IMR-90 (cell line): ENCODE measurements at regions not wholly inside any gene's neighbourhood (a gene's known extent, or its start where the extent isn't known, plus 50 kb on each side); places are given as distances from the start of the nearest gene placed in this dataset.

Experiments
- ATAC-seq: fragments of 200-7000 bp; cut with Tn5 transposase; 2 replicates; pipeline ENCODE4 v1.9.1; 2020; ENCODE audit warnings: low read depth, mild to moderate bottlenecking, moderate library complexity
- BruUV-seq: library from RNA; stranded (reverse); fragments of 400-500 nt; replicated peaks from 2 replicates; lab custom pipeline; 2021; lab: Mats Ljungman, UMichigan
- CTCF ChIA-PET: fragments of 300-600 bp; formaldehyde crosslinking; extraction: SDS; loops from one replicate; lab custom pipeline; 2021; ENCODE audit warnings: antibody characterized with exemption; lab: Yijun Ruan, JAX
- POLR2A ChIA-PET: fragments of 300-600 bp; sonication (Branson Sonifier 250); formaldehyde crosslinking; loops from one replicate; lab custom pipeline; 2022; ENCODE audit warnings: antibody characterized with exemption; ENCODE audit not compliant: unreplicated experiment; lab: Charles Lee
- DNase-seq: peaks from one replicate; pipeline ENCODE4 v3.0.0; 2013
- H2AFZ ChIP-seq: replicated peaks from 2 replicates; pipeline ENCODE3; 2013; ENCODE audit warnings: low read length, mild to moderate bottlenecking; ENCODE audit not compliant: poor library complexity
- H2AK5ac ChIP-seq: 2 replicates; pipeline ENCODE4 v1.6.1; 2013; ENCODE audit warnings: low read depth, low read length, inconsistent platforms
- H2AK9ac ChIP-seq: replicated peaks from 2 replicates; pipeline ENCODE3; 2013; ENCODE audit warnings: mild to moderate bottlenecking, low read depth, low read length, moderate library complexity; ENCODE audit not compliant: poor library complexity
- H2BK120ac ChIP-seq: 2 replicates; pipeline ENCODE4 v1.6.1; 2013; ENCODE audit warnings: low read depth, low read length, inconsistent platforms
- H2BK15ac ChIP-seq: 3 replicates; pipeline ENCODE4 v1.6.1; 2013; ENCODE audit warnings: low read depth, low read length, inconsistent platforms
- H2BK20ac ChIP-seq: 2 replicates; pipeline ENCODE4 v1.6.1; 2013; ENCODE audit warnings: low read depth, mild to moderate bottlenecking, inconsistent platforms, low read length, moderate library complexity
- H2BK5ac ChIP-seq: 2 replicates; pipeline ENCODE4 v1.6.1; 2013; ENCODE audit warnings: mild to moderate bottlenecking, low read depth, low read length, inconsistent platforms; ENCODE audit not compliant: poor library complexity, severe bottlenecking
- H3K14ac ChIP-seq: replicated peaks from 2 replicates; pipeline ENCODE4 v1.6.1; 2013; ENCODE audit warnings: low read depth, low read length, inconsistent platforms
- H3K18ac ChIP-seq: 2 replicates; pipeline ENCODE4 v1.6.1; 2013; ENCODE audit warnings: low read depth, low read length, control low read depth
- H3K23ac ChIP-seq: 2 replicates; pipeline ENCODE4 v1.6.1; 2013; ENCODE audit warnings: low read depth, low read length, inconsistent platforms
- H3K27ac ChIP-seq: 2 replicates; pipeline ENCODE4 v1.5.1; 2013; ENCODE audit warnings: mild to moderate bottlenecking, control low read depth, low read length; ENCODE audit not compliant: insufficient read depth
- H3K27me3 ChIP-seq: 2 replicates; pipeline ENCODE4 v1.6.1; 2013; ENCODE audit warnings: low read length; ENCODE audit not compliant: control insufficient read depth, insufficient read depth
- H3K36me3 ChIP-seq: 2 replicates; pipeline ENCODE4 v1.6.1; 2013; ENCODE audit warnings: low read length, mixed read lengths; ENCODE audit not compliant: control insufficient read depth, insufficient read depth
- H3K4ac ChIP-seq: 2 replicates; pipeline ENCODE4 v1.6.1; 2013; ENCODE audit warnings: low read depth, low read length, inconsistent platforms
- H3K4me1 ChIP-seq: 2 replicates; pipeline ENCODE4 v1.6.1; 2013; ENCODE audit warnings: low read length, mixed read lengths; ENCODE audit not compliant: control insufficient read depth, insufficient read depth
- H3K4me2 ChIP-seq: 2 replicates; pipeline ENCODE4 v1.6.1; 2013; ENCODE audit warnings: low read depth, mild to moderate bottlenecking, control low read depth, low read length, moderate library complexity
- H3K4me3 ChIP-seq: 2 replicates; pipeline ENCODE4 v1.5.1; 2013; ENCODE audit warnings: low read depth, mild to moderate bottlenecking, control low read depth, low read length, moderate library complexity; ENCODE audit not compliant: insufficient read depth
- H3K56ac ChIP-seq: 2 replicates; pipeline ENCODE4 v1.6.1; 2013; ENCODE audit warnings: low read length, inconsistent platforms; ENCODE audit not compliant: insufficient read depth; ENCODE audit errors: extremely low read depth
- H3K79me1 ChIP-seq, 2 experiments: 2 replicates each; pipeline ENCODE4 v1.6.1; 2013; ENCODE audit warnings: low read length in 2 of 2, inconsistent platforms in 1 of 2, low read depth in 1 of 2
- H3K9ac ChIP-seq: 2 replicates; pipeline ENCODE4 v1.6.1; 2013; ENCODE audit warnings: low read depth, low read length, control low read depth
- H3K9me1 ChIP-seq: 2 replicates; pipeline ENCODE4 v1.6.1; 2013; ENCODE audit warnings: low read length, inconsistent platforms; ENCODE audit not compliant: insufficient read depth
- H3K9me3 ChIP-seq: 2 replicates; pipeline ENCODE4 v1.6.1; 2013; ENCODE audit warnings: low read length; ENCODE audit not compliant: control insufficient read depth, insufficient read depth
- H4K20me1 ChIP-seq: 2 replicates; pipeline ENCODE4 v1.6.1; 2013; ENCODE audit warnings: low read length, inconsistent platforms; ENCODE audit not compliant: insufficient read depth
- H4K5ac ChIP-seq: 2 replicates; pipeline ENCODE4 v1.6.1; 2013; ENCODE audit warnings: mild to moderate bottlenecking, low read depth, low read length, control low read depth
- H4K8ac ChIP-seq, 2 experiments: 2 replicates each; pipeline ENCODE4 v1.6.1; 2013; ENCODE audit warnings: low read depth in 2 of 2, low read length in 2 of 2, control low read depth in 1 of 2, inconsistent platforms in 1 of 2
- H4K91ac ChIP-seq: 2 replicates; pipeline ENCODE4 v1.6.1; 2013; ENCODE audit warnings: low read depth, low read length, inconsistent platforms; ENCODE audit not compliant: insufficient read depth
- BHLHE40 ChIP-seq: fragments of 150-350 bp; IDR thresholded peaks from 2 replicates; pipeline ENCODE4 v1.6.1; 2016; ENCODE audit warnings: mild to moderate bottlenecking, low read depth, low read length
- CEBPB ChIP-seq: IDR thresholded peaks from 2 replicates; pipeline ENCODE4 v1.6.1; 2012; ENCODE audit warnings: low read depth, low read length, improper control_type of control experiment
- CHD1 ChIP-seq: IDR thresholded peaks from 2 replicates; pipeline ENCODE4 v1.6.1; 2012; ENCODE audit warnings: low read depth, low read length, improper control_type of control experiment
- CTCF ChIP-seq: conservative IDR thresholded peaks from 2 replicates; pipeline ENCODE4 v1.5.1; 2012; ENCODE audit warnings: mild to moderate bottlenecking, low read depth, low read length, improper control_type of control experiment
- ELK1 ChIP-seq: fragments of 150-350 bp; IDR thresholded peaks from 2 replicates; pipeline ENCODE4 v1.6.1; 2016; ENCODE audit warnings: low read depth, mild to moderate bottlenecking, low read length, moderate library complexity, borderline replicate concordance
- FOS ChIP-seq: fragments of 150-350 bp; IDR thresholded peaks from 2 replicates; pipeline ENCODE4 v1.6.1; 2016; ENCODE audit warnings: low read depth, low read length
- MAFK ChIP-seq: IDR thresholded peaks from 2 replicates; pipeline ENCODE4 v1.6.1; 2012; ENCODE audit warnings: low read depth, low read length, improper control_type of control experiment
- MAZ ChIP-seq: IDR thresholded peaks from 2 replicates; pipeline ENCODE4 v1.6.1; 2012; ENCODE audit warnings: low read depth, mild to moderate bottlenecking, low read length, improper control_type of control experiment, moderate library complexity, borderline replicate concordance
- MXI1 ChIP-seq: IDR thresholded peaks from 2 replicates; pipeline ENCODE4 v1.6.1; 2012; ENCODE audit warnings: low read depth, mild to moderate bottlenecking, low read length, moderate library complexity, borderline replicate concordance
- NFE2L2 ChIP-seq: fragments of 150-350 bp; IDR thresholded peaks from 2 replicates; pipeline ENCODE4 v1.6.1; 2016; ENCODE audit warnings: low read depth, mild to moderate bottlenecking, low read length
- POLR2A ChIP-seq: IDR thresholded peaks from 2 replicates; pipeline ENCODE4 v1.6.1; 2012; ENCODE audit warnings: mild to moderate bottlenecking, low read depth, low read length
- RAD21 ChIP-seq: IDR thresholded peaks from 2 replicates; pipeline ENCODE4 v1.6.1; 2012; ENCODE audit warnings: low read length, improper control_type of control experiment
- RCOR1 ChIP-seq: IDR thresholded peaks from 2 replicates; pipeline ENCODE4 v1.6.1; 2012; ENCODE audit warnings: mild to moderate bottlenecking, low read length, improper control_type of control experiment; ENCODE audit not compliant: insufficient replicate concordance
- RFX5 ChIP-seq: IDR thresholded peaks from 2 replicates; pipeline ENCODE4 v1.8.0; 2012; ENCODE audit warnings: low read depth, mild to moderate bottlenecking, low read length, moderate library complexity
- SMC3 ChIP-seq: fragments of 150-350 bp; IDR thresholded peaks from 2 replicates; pipeline ENCODE4 v1.6.1; 2016; ENCODE audit warnings: low read depth, mild to moderate bottlenecking, antibody characterized with exemption, low read length, moderate library complexity
- WGBS, 2 experiments: methylation state at CpG; one replicate each; pipeline versions ENCODE4 v1.1.5 to v1.1.7; 2013; ENCODE audit warnings: missing lambda C conversion rate in 2 of 2; ENCODE audit not compliant: insufficient read length in 1 of 2; ENCODE audit errors: extremely low coverage in 2 of 2; 5-methylcytosine and 5-hydroxymethylcytosine counted together
- dilution Hi-C: fragments of 300-500 bp; cut with HindIII; formaldehyde crosslinking; loops from one replicate; pipeline ENCODE4 v1.14.3; 2018; ENCODE audit warnings: low sequenced_read_pairs; ENCODE audit not compliant: unreplicated experiment
- in situ Hi-C: fragments of 300-500 bp; cut with MboI; formaldehyde crosslinking; loops from 3 replicates; pipeline ENCODE4 v1.14.3; 2019; ENCODE audit warnings: low sequenced_read_pairs, inconsistent platforms, mixed read lengths
- intact Hi-C: fragments of 100-400 bp; cut with micrococcal nuclease; formaldehyde crosslinking; loops from 2 replicates; pipeline ENCODE4 v1.10.0; 2022
- TF ChIP-seq, protein P1 (sequence below): fragments of 150-350 bp; IDR thresholded peaks from 2 replicates; pipeline ENCODE4 v1.6.1; 2017; ENCODE audit warnings: mild to moderate bottlenecking, antibody characterized with exemption, low read length, low read depth

- ATAC-seq (no peak), DNase-seq (no peak)
- no peaks in the 10 kb centered on the region for H3K9me1 ChIP-seq
- H3K79me1 ChIP-seq = no peaks in the 10 kb centered on the region
- H2BK5ac ChIP-seq = no peak overlapping the region
- BruUV-seq = no TSS peak
- no peak overlapping the region for H3K18ac ChIP-seq
- no peak overlapping the region for H3K4ac ChIP-seq
- no peak overlapping the region for H2BK15ac ChIP-seq
- no peak overlapping the region for H2BK20ac ChIP-seq
- no peak overlapping the region for H3K23ac ChIP-seq
- in situ Hi-C loops = no loop called here
- no peak overlapping the region for H2AK5ac ChIP-seq
- no peak overlapping the region for H4K8ac ChIP-seq
- H4K5ac ChIP-seq = no peak overlapping the region
- H4K91ac ChIP-seq = no peak overlapping the region
- H3K36me3 ChIP-seq = no peaks in the 10 kb centered on the region
- no peak overlapping the region for H3K4me2 ChIP-seq
- no peaks in the 10 kb centered on the region for H4K20me1 ChIP-seq
- TF ChIP-seq CTCF = no peak
- no peak for TF ChIP-seq ELK1
- no peak for TF ChIP-seq MXI1
- TF ChIP-seq, protein P1, sequence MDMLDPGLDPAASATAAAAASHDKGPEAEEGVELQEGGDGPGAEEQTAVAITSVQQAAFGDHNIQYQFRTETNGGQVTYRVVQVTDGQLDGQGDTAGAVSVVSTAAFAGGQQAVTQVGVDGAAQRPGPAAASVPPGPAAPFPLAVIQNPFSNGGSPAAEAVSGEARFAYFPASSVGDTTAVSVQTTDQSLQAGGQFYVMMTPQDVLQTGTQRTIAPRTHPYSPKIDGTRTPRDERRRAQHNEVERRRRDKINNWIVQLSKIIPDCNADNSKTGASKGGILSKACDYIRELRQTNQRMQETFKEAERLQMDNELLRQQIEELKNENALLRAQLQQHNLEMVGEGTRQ = no peak
- no peak for TF ChIP-seq RFX5
- TF ChIP-seq POLR2A = no peak
- no peak for TF ChIP-seq BHLHE40
- TF ChIP-seq CEBPB = no peak
- TF ChIP-seq CHD1 = no peak
- no peak for TF ChIP-seq NFE2L2
- TF ChIP-seq SMC3 = no peak
- no peak for TF ChIP-seq FOS
- no peak for TF ChIP-seq RCOR1
- TF ChIP-seq MAZ = no peak
- TF ChIP-seq RAD21 = no peak
- no peak for TF ChIP-seq MAFK
- H2BK120ac ChIP-seq = no peak overlapping the region
- H3K9me3 ChIP-seq = no peaks in the 10 kb centered on the region
- H3K27me3 ChIP-seq = no peaks in the 10 kb centered on the region
- H3K14ac ChIP-seq = no peak overlapping the region
- no CpG with 5 or more reads among the region's 1 CpG for WGBS, 2 experiments
- H3K56ac ChIP-seq = no peak overlapping the region
- H2AK9ac ChIP-seq = no peak overlapping the region
- H3K4me3 ChIP-seq = no peak overlapping the region
- dilution Hi-C loops = no loop called here
- no peak overlapping the region for H2AFZ ChIP-seq
- H3K4me1 ChIP-seq = no peaks in the 10 kb centered on the region
- H3K9ac ChIP-seq = no peak overlapping the region
- intact Hi-C loops = no loop called here
- no peak overlapping the region for H3K27ac ChIP-seq
- ChIA-PET POLR2A (no interaction called here), CTCF (interaction anchor here (0.6 to 1.0 kb wide), 3 partner anchors 9 to 694 kb away, joined by 3 to 5 read pairs (median 3); no protein-coding TSS in a partner anchor)
These were observed 49.9 kb upstream of the C5orf46 start for GRCh38 chr5:147956064-147956841.
